ENCODE measurements at regions not wholly inside any gene's neighbourhood (a gene's known extent, or its start where the extent isn't known, plus 50 kb on each side); places are given as distances from the start of the nearest gene placed in this dataset.

GRCh38 chr15:98554272-98555172 lies 93.8 kb upstream of the IGF1R start:
- no peak for DNase-seq (ENCODE audit: low read depth in 3 of 3)

GRCh38 chr15:98555173-98555515 lies 93.2 kb upstream of the IGF1R start:
- no peak for DNase-seq (ENCODE audit: low read depth in 3 of 3)

- no peak for DNase-seq (ENCODE audit: low read depth in 3 of 3)
Measured at GRCh38 chr15:98556321-98556720, 92.0 kb upstream of the IGF1R start.

GRCh38 chr15:98560338-98560737 lies 88.0 kb upstream of the IGF1R start:
- DNase-seq (ENCODE audit: low read depth in 3 of 3): no peak

GRCh38 chr15:98561169-98561941 lies 87.0 kb upstream of the IGF1R start:
- DNase-seq (ENCODE audit: low read depth in 3 of 3): no peak

GRCh38 chr15:98562331-98562937 lies 85.9 kb upstream of the IGF1R start:
- DNase-seq (ENCODE audit: low read depth in 3 of 3): no peak

GRCh38 chr15:98565566-98565965 lies 82.8 kb upstream of the IGF1R start:
- DNase-seq (ENCODE audit: low read depth in 3 of 3): no peak

- DNase-seq (ENCODE audit: low read depth in 3 of 3): no peak
Measured at GRCh38 chr15:98567951-98568350, 80.4 kb upstream of the IGF1R start.

GRCh38 chr15:98568382-98569017 lies 79.8 kb upstream of the IGF1R start:
- no peak for DNase-seq (ENCODE audit: low read depth in 3 of 3)

- no peak for DNase-seq (ENCODE audit: low read depth in 3 of 3)
Measured at GRCh38 chr15:98570119-98570518, 78.2 kb upstream of the IGF1R start.

GRCh38 chr15:98580572-98580971 lies 67.8 kb upstream of the IGF1R start:
- no peak for DNase-seq (ENCODE audit: low read depth in 3 of 3)

GRCh38 chr15:98581715-98582114 lies 66.6 kb upstream of the IGF1R start:
- no peak for DNase-seq (ENCODE audit: low read depth in 3 of 3)

- DNase-seq (ENCODE audit: low read depth in 3 of 3): no peak
Measured at GRCh38 chr15:98582900-98583554, 65.3 kb upstream of the IGF1R start.

- no peak for DNase-seq (ENCODE audit: low read depth in 3 of 3)
Measured at GRCh38 chr15:98583771-98584430, 64.4 kb upstream of the IGF1R start.

GRCh38 chr15:98586066-98586465 lies 62.3 kb upstream of the IGF1R start:
- no peak for DNase-seq (ENCODE audit: low read depth in 3 of 3)

GRCh38 chr15:98592136-98592535 lies 56.2 kb upstream of the IGF1R start:
- DNase-seq (ENCODE audit: low read depth in 3 of 3): no peak

- DNase-seq (ENCODE audit: low read depth in 3 of 3): no peak
Measured at GRCh38 chr15:98596131-98596530, 52.2 kb upstream of the IGF1R start.

- no peak for DNase-seq (ENCODE audit: low read depth in 3 of 3)
Measured at GRCh38 chr15:98596885-98597392, 51.4 kb upstream of the IGF1R start.

GRCh38 chr15:98597666-98598065 lies 50.7 kb upstream of the IGF1R start:
- no peak for DNase-seq (ENCODE audit: low read depth in 3 of 3)
